GM18511 (cell line): ENCODE measurements at regions not wholly inside any gene's neighbourhood (a gene's known extent, or its start where the extent isn't known, plus 50 kb on each side); places are given as distances from the start of the nearest gene placed in this dataset.
"Not testable (repeated sequence)": the region's sequence is repeated elsewhere in the genome, so short reads cannot be mapped to it uniquely, and the experiment has no call there.

Experiments used
- ATAC-seq: cut with Tn5 transposase; IDR thresholded peaks from one replicate; pipeline ENCODE4 v1.9.1; 2021; ENCODE audit warnings: mild to moderate bottlenecking, moderate library complexity; ENCODE audit not compliant: unreplicated experiment

- no peak for ATAC-seq
These were observed 152.8 kb downstream of the CYSLTR2 start for GRCh38 chr13:48806522-48806921.

GRCh38 chr13:48808683-48809082, 155.0 kb downstream of the CYSLTR2 start:
- no peak for ATAC-seq

GRCh38 chr13:48810013-48810412, 156.3 kb downstream of the CYSLTR2 start:
- no peak for ATAC-seq

- no peak for ATAC-seq
These were observed 159.8 kb downstream of the CYSLTR2 start for GRCh38 chr13:48813518-48813917.

- ATAC-seq: no peak
These were observed 159.0 kb upstream of the FNDC3A start for GRCh38 chr13:48816700-48817099.

GRCh38 chr13:48817166-48817802, 158.4 kb upstream of the FNDC3A start:
- no peak for ATAC-seq

GRCh38 chr13:48818495-48819356, 157.0 kb upstream of the FNDC3A start:
- ATAC-seq: no peak

GRCh38 chr13:48819376-48819775, 156.3 kb upstream of the FNDC3A start:
- no peak for ATAC-seq

- ATAC-seq: no peak
These were observed 155.8 kb upstream of the FNDC3A start for GRCh38 chr13:48819899-48820298.

- not testable (repeated sequence) for ATAC-seq
These were observed 152.2 kb upstream of the FNDC3A start for GRCh38 chr13:48823526-48823925.

GRCh38 chr13:48826039-48826438, 149.7 kb upstream of the FNDC3A start:
- no peak for ATAC-seq

- ATAC-seq: not testable (repeated sequence)
These were observed 148.7 kb upstream of the FNDC3A start for GRCh38 chr13:48826922-48827454.

GRCh38 chr13:48827709-48828108, 148.0 kb upstream of the FNDC3A start:
- no peak for ATAC-seq

GRCh38 chr13:48828962-48829411, 146.7 kb upstream of the FNDC3A start:
- peak; percentile 59 for ATAC-seq

- peak; percentile 58 for ATAC-seq
These were observed 146.2 kb upstream of the FNDC3A start for GRCh38 chr13:48829536-48829935.

GRCh38 chr13:48831248-48831647, 144.5 kb upstream of the FNDC3A start:
- peak; percentile 57 for ATAC-seq

GRCh38 chr13:48833412-48833811, 142.3 kb upstream of the FNDC3A start:
- no peak for ATAC-seq

- not testable (repeated sequence) for ATAC-seq
These were observed 140.4 kb upstream of the FNDC3A start for GRCh38 chr13:48835326-48835725.

- no peak for ATAC-seq
These were observed 137.3 kb upstream of the FNDC3A start for GRCh38 chr13:48838193-48838973.

- ATAC-seq: no peak
These were observed 136.5 kb upstream of the FNDC3A start for GRCh38 chr13:48839171-48839570.

- ATAC-seq: no peak
These were observed 135.3 kb upstream of the FNDC3A start for GRCh38 chr13:48840366-48840765.
